PFSK-1 (cell line): ENCODE measurements at regions not wholly inside any gene's neighbourhood (a gene's known extent, or its start where the extent isn't known, plus 50 kb on each side); places are given as distances from the start of the nearest gene placed in this dataset.

Source experiments
- FOXP2 ChIP-seq: optimal IDR thresholded peaks from 2 replicates; pipeline ENCODE3; 2011; ENCODE audit warnings: borderline replicate concordance, control low read depth, inconsistent platforms; ENCODE audit not compliant: insufficient read depth; ENCODE audit errors: extremely low read length, extremely low read depth
- POLR2AphosphoS5 ChIP-seq: IDR thresholded peaks from 2 replicates; pipeline ENCODE4 v1.6.1; 2012; ENCODE audit warnings: low read depth, mild to moderate bottlenecking, control low read depth, low read length, moderate library complexity
- REST ChIP-seq, 2 experiments: IDR thresholded peaks; 2 replicates each; pipeline versions ENCODE4 v1.6.1 to v1.8.0; 2011 to 2012; ENCODE audit warnings: low read depth in 2 of 2, low read length in 2 of 2, control low read depth in 1 of 2, inconsistent platforms in 1 of 2, mild to moderate bottlenecking in 1 of 2, moderate library complexity in 1 of 2; ENCODE audit not compliant: insufficient read depth in 1 of 2
- SIN3A ChIP-seq: IDR thresholded peaks from 2 replicates; pipeline ENCODE4 v1.6.1; 2012; ENCODE audit warnings: mild to moderate bottlenecking, low read length, moderate library complexity, borderline replicate concordance; ENCODE audit not compliant: insufficient read depth
- TAF1 ChIP-seq: IDR thresholded peaks from 2 replicates; pipeline ENCODE4 v1.6.1; 2012; ENCODE audit warnings: low read length, control low read depth, borderline replicate concordance; ENCODE audit not compliant: insufficient read depth

GRCh38 chr3:99319961-99320360 lies 318.4 kb upstream of the COL8A1 start:
- no peak for TF ChIP-seq REST (IDR thresholded peaks at IDR 0.05; ENCODE audit: insufficient read depth in 1 of 2, low read depth in 2 of 2, low read length in 2 of 2)
- no peak for TF ChIP-seq FOXP2
- no peak for TF ChIP-seq TAF1
- TF ChIP-seq SIN3A = no peak
- TF ChIP-seq POLR2AphosphoS5 = no peak
